ENCODE measurements at regions not wholly inside any gene's neighbourhood (a gene's known extent, or its start where the extent isn't known, plus 50 kb on each side); places are given as distances from the start of the nearest gene placed in this dataset.

DNA sequence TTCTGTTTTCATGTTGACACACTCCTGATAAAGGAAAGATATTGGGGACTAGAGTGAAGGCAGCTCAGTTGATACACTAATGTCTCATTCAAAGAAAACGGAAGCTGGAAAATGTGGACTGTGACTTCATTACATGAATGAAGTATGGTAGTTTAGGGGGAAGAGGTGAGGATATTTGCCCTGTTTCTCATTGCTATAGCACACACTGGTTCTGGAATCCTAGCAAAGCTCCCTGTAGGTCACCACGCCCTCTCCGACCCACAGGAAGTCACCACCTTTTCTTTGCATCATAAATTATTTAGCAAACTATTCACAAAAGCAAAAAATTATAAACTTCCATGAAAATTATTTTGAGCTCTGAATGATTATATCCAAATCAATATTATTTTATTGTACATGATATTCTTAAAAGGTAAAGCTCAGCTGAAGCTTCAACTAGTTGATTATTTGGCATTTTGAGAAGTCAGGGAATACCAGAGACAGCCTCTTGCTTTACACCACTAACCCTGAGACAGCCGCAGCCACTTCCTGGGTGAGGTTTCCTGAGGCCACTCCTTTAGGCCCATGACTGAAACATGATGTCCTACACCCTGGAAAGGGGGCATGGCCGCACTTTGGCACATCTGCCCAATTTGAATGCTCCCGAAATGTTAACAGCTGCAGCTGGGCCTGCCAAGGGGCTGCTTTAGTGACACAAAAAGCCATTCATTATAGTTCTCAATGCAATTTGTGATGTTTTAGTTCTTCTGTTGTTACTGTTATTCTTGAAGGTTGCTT is 50.0 kb upstream of the WDFY2 start:
- peak in 1 of 4 donors; percentile 50 for ATAC-seq
- no peak for DNase-seq
- H3K27ac ChIP-seq, result no peak overlapping the region
- H3K9me3 ChIP-seq, result no peaks in the 10 kb centered on the region
- H3K27me3 ChIP-seq, result no peaks in the 10 kb centered on the region
- WGBS, 2 donors, result 83 to 88% methylated on average over 6 of the region's 6 CpGs
- H3K4me3 ChIP-seq, result no peak overlapping the region
- H3K36me3 ChIP-seq, result no peaks in the 10 kb centered on the region
- intact Hi-C loops (cut with DNase I), result no loop called here
- H3K4me1 ChIP-seq, result no peaks in the 10 kb centered on the region
- TF ChIP-seq CTCF (IDR thresholded peaks at IDR 0.05), result no peak
- no peak for FAIRE-seq

All from pancreas (tissue), 10 donors.